ENCODE measurements at regions not wholly inside any gene's neighbourhood (a gene's known extent, or its start where the extent isn't known, plus 50 kb on each side); places are given as distances from the start of the nearest gene placed in this dataset.

DNA sequence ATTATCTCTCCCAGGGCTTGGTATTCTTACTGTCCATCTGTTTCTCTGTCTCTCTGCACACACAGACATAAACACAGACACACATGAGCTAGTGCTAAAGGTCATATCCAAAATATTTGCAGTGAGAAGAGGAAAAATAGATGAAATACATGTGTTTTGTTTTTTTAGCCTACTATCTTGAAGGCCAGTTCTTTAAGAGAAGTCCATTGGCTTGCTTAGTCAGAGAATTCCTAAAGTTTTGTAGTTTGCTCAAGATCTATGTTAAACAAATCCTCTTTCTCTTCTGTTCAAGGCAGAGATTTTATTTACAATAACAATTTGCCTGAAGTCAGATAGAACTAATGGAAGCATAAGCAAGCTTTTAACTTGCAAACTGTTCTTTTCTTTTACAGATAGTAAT, 120.0 kb upstream of the AKIRIN2 start:
- H3K9me3 ChIP-seq (replicated peaks in 1 of 11): no peaks in the 10 kb centered on the region
- H3K27me3 ChIP-seq: no peaks in the 10 kb centered on the region
- H3K9ac ChIP-seq: no peak overlapping the region
- H4K20me1 ChIP-seq: no peaks in the 10 kb centered on the region
- H3K36me3 ChIP-seq: no peaks in the 10 kb centered on the region
- no peak overlapping the region for H3K4me2 ChIP-seq
- no peak overlapping the region for H3K4me3 ChIP-seq
- no peak for TF ChIP-seq Cebpa-rat (IDR thresholded peaks at IDR 0.05)
- peaks cover 0 to 26% (median 0%) of the 10 kb centered on the region in 10 experiments; a peak in 6 of 20 replicates for H3K4me1 ChIP-seq
- H3K27ac ChIP-seq: no peak overlapping the region

DNA sequence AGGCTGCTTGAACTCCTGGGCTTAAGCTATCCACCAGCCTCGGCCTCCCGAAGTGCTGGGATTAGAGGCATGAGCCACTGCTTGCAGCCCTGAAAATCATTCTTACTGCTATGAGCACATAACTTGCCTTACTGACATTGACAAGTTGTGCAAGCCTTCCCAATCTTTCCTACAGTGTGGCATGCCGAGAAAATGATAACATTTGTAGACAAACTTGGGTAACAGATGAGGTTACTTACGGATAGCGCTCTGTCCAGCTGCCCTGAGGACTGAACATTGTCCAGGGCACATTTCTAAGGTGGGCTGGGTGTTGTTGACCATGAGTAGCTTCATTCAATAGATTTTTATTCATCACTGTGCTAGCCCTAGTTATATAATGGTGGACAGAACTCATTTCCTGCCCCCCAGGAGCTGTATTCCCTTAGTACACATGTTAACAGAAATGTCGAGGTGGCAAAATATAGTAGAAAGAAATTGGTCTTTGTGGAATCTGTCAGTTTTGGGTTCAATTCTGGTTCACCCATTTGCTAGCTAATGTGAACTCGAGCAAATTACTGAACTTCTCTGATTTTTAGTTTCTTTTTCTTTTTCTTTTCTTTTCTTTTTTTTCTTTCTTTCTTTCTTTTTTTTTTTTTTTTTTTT, 118.4 kb upstream of the AKIRIN2 start:
- no peak for TF ChIP-seq Cebpa-rat (IDR thresholded peaks at IDR 0.05)
- Histone ChIP-seq H4K20me1 (no peaks in the 10 kb centered on the region), H3K27ac (no peak overlapping the region), H3K4me1 (peaks cover 0 to 12% (median 0%) of the 10 kb centered on the region in 10 experiments; a peak in 6 of 20 replicates), H3K4me2 (no peak overlapping the region), H3K9ac (no peak overlapping the region), H3K9me3 (replicated peaks in 1 of 11) (no peaks in the 10 kb centered on the region), H3K36me3 (no peaks in the 10 kb centered on the region), H3K27me3 (no peaks in the 10 kb centered on the region), H3K4me3 (no peak overlapping the region)

DNA sequence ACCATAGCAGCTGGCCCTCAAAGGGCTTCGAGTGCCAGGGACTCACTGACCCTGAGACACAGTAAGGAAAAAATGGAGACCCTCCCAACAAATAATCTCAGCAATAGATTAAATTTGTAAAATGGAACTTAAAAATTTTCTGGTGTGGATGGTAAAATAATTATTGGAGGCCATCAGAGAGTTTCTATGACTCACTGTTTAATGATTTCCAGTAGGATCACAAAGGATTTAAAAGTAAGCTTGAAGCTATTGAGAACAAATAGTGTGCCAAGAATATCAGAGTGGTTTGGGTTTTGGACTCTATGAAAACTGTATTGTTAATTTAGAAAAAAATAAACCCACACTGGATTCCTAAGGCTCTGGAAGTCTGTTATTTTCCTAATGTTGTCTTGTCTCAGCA, 115.2 kb upstream of the AKIRIN2 start:
- Histone ChIP-seq H3K4me1 (no peaks in the 10 kb centered on the region), H3K4me3 (no peak overlapping the region), H4K20me1 (no peaks in the 10 kb centered on the region), H3K36me3 (no peaks in the 10 kb centered on the region), H3K9me3 (replicated peaks in 1 of 11) (no peaks in the 10 kb centered on the region), H3K27me3 (no peaks in the 10 kb centered on the region), H3K9ac (no peak overlapping the region), H3K27ac (no peak overlapping the region), H3K4me2 (no peak overlapping the region)
- no peak for TF ChIP-seq Cebpa-rat (IDR thresholded peaks at IDR 0.05)

DNA sequence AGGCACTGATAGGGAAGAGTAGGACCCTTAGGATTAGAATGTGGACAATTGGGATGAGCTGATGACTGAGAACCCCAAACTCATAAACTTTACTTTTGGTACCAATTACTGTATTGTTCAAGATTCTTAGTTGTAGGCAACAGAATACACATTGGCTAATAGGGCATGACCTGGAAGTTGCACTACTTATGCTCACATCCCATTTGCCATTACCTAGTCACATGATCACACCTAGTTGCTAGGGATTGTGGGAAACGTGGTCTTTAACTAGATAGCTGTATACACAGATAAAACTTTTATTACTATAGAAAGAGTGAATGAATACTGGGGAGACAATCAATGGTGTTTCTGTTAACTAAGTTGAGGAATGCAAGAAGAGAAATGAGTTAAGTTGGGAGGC, 113.4 kb upstream of the AKIRIN2 start:
- Histone ChIP-seq H3K9ac (no peak overlapping the region), H3K9me3 (replicated peaks in 1 of 11) (no peaks in the 10 kb centered on the region), H3K36me3 (no peaks in the 10 kb centered on the region), H3K4me1 (no peaks in the 10 kb centered on the region), H3K4me3 (no peak overlapping the region), H4K20me1 (no peaks in the 10 kb centered on the region), H3K27me3 (no peaks in the 10 kb centered on the region), H3K27ac (no peak overlapping the region), H3K4me2 (no peak overlapping the region)
- no peak for TF ChIP-seq Cebpa-rat (IDR thresholded peaks at IDR 0.05)

DNA sequence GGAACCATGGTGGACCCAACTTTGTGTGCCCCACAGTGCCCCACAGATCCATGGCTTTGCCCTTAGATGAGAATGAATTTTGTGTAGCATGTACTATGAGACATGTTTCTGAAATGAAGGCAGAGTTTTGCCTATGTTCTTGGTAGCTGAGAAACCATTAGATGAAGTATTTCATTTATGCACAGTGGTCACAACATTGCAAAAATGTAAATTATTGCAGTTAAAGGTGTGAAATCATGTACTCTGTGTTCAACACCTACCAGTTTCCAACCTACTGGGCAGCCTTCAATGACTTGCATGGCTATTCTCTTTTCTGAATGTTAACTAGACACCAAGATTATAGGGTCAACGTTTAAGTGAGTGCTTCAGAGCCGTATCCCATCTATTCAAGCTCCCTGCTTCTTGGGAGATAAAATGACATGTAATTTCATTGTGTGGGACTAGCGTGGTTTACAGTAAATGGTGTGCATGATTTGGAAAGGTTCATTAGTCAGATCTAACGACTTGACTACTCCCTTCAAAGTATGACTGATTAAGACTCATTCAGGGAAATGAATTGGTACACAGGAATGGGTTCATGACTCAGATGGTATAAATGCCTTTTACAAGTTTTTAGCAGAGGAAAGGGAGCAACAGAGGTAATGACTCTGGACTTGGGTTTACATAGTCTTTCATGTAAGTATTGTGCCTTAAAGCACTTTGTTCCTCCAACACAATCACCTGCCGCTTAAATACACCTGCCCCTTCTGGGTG, 106.1 kb upstream of the AKIRIN2 start:
- no peak for TF ChIP-seq Cebpa-rat (IDR thresholded peaks at IDR 0.05)
- no peaks in the 10 kb centered on the region for H3K36me3 ChIP-seq
- H3K4me2 ChIP-seq: no peak overlapping the region
- H3K9ac ChIP-seq: no peak overlapping the region
- no peaks in the 10 kb centered on the region for H4K20me1 ChIP-seq
- H3K4me1 ChIP-seq: no peaks in the 10 kb centered on the region; a peak in 1 of 20 replicates
- no peaks in the 10 kb centered on the region for H3K9me3 ChIP-seq (replicated peaks in 1 of 11)
- no peaks in the 10 kb centered on the region for H3K27me3 ChIP-seq
- H3K27ac ChIP-seq: no peak overlapping the region
- H3K4me3 ChIP-seq: no peak overlapping the region

DNA sequence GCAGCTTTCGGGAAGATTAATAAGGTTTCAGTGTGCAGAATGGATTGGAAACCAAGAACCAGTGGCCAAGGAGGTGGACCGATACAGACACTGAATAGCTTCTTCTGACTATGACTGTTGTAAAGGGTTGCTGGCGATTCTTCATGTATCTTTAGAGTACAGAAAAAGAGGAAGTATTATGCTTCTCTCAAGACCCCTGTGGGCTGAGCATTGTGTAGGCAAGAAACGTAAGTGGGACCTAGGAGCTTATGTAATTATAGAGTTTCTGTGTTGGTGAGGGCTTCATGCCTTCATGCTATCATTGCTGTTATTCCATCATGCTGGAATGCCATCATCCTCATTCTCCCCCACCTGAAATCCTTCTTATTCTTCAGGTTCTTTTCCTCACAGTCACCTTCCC, 105.4 kb upstream of the AKIRIN2 start:
- H3K4me3 ChIP-seq: no peak overlapping the region

DNA sequence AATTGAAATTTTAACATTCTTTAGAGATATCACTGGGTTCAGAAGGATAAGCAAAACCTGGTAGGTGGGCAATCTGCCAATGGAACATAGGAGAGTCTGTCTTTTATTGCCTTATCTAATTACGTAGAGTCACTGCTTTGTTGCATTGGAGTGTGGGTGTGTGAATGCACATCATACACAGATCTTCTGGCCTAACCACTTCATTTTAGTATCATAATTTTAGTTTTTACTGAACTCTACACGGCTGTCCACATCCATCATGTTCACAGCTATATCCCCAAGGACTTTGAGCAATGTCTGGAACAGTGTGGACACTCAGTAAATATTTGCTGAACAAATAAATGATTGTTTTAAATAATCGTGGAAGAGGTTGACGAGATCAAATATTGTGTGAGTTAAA, 104.6 kb upstream of the AKIRIN2 start:
- H3K27me3 ChIP-seq: no peaks in the 10 kb centered on the region
- no peaks in the 10 kb centered on the region for H3K36me3 ChIP-seq
- no peak overlapping the region for H3K4me3 ChIP-seq
- H3K9me3 ChIP-seq (replicated peaks in 1 of 11): no peaks in the 10 kb centered on the region
- H4K20me1 ChIP-seq: no peaks in the 10 kb centered on the region
- TF ChIP-seq Cebpa-rat (IDR thresholded peaks at IDR 0.05): no peak
- no peak overlapping the region for H3K27ac ChIP-seq
- H3K9ac ChIP-seq: no peak overlapping the region
- H3K4me2 ChIP-seq: no peak overlapping the region
- H3K4me1 ChIP-seq: no peaks in the 10 kb centered on the region; a peak in 1 of 20 replicates

More for the DNA sequence above, 105.4 kb upstream of the AKIRIN2 start:
- no peak overlapping the region for H3K27ac ChIP-seq
- no peak overlapping the region for H3K9ac ChIP-seq
- no peaks in the 10 kb centered on the region for H3K36me3 ChIP-seq
- no peaks in the 10 kb centered on the region for H4K20me1 ChIP-seq
- no peaks in the 10 kb centered on the region for H3K9me3 ChIP-seq (replicated peaks in 1 of 11)
- no peaks in the 10 kb centered on the region; a peak in 1 of 20 replicates for H3K4me1 ChIP-seq
- no peaks in the 10 kb centered on the region for H3K27me3 ChIP-seq
- H3K4me2 ChIP-seq: no peak overlapping the region
- TF ChIP-seq Cebpa-rat (IDR thresholded peaks at IDR 0.05): no peak

DNA sequence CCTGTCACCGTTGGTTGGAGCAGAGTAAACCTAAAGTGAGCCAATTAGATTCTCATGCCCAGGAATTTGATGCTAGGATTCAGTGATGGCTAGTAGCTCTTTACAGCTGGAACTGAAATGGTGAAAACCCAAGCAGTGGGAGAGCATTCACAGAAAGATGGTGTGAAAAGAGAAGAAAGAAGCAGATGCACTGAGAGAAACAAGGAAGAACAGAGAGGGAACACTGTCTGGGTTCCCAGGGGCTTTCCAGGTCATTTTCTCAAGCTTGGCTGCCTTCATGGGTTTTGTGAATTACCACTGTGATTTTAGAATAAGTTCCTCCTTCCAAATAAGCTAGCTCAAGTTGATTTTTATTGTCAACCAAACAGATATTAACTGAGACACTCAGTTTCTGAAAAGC, 104.1 kb upstream of the AKIRIN2 start:
- H3K9ac ChIP-seq: no peak overlapping the region
- H3K4me1 ChIP-seq: no peaks in the 10 kb centered on the region; a peak in 1 of 20 replicates
- H3K27me3 ChIP-seq: no peaks in the 10 kb centered on the region
- no peaks in the 10 kb centered on the region for H3K36me3 ChIP-seq
- H3K27ac ChIP-seq: no peak overlapping the region
- no peak overlapping the region for H3K4me3 ChIP-seq
- no peak overlapping the region; a peak in 1 of 22 replicates for H3K4me2 ChIP-seq
- H4K20me1 ChIP-seq: no peaks in the 10 kb centered on the region
- no peaks in the 10 kb centered on the region for H3K9me3 ChIP-seq (replicated peaks in 1 of 11)
- TF ChIP-seq Cebpa-rat (IDR thresholded peaks at IDR 0.05): no peak

DNA sequence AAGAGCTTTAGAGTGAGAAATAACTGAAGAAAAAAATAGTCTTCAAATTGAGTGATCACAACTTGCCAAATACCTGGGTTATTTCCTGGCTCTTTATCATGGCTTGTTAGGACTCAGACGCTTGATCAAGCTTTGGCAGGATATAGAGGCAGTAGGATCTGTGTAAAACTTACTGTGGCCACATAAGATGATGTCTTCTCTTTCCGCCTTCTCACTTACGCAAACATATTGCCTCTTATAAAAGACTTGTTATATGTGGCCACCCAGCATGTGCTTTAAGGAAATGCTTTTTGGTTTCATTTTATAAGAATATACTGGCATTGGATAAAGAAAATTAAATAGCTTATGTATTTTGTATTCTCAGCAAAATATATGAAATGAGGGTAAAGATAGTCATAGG, 101.8 kb upstream of the AKIRIN2 start:
- no peak overlapping the region for H3K4me2 ChIP-seq
- H3K4me3 ChIP-seq: no peak overlapping the region
- no peaks in the 10 kb centered on the region for H3K9me3 ChIP-seq (replicated peaks in 1 of 11)
- H4K20me1 ChIP-seq: no peaks in the 10 kb centered on the region
- H3K27me3 ChIP-seq: no peaks in the 10 kb centered on the region
- no peak overlapping the region for H3K9ac ChIP-seq
- no peaks in the 10 kb centered on the region; a peak in 1 of 20 replicates for H3K4me1 ChIP-seq
- H3K36me3 ChIP-seq: no peaks in the 10 kb centered on the region
- H3K27ac ChIP-seq: no peak overlapping the region
- TF ChIP-seq Cebpa-rat (IDR thresholded peaks at IDR 0.05): no peak

DNA sequence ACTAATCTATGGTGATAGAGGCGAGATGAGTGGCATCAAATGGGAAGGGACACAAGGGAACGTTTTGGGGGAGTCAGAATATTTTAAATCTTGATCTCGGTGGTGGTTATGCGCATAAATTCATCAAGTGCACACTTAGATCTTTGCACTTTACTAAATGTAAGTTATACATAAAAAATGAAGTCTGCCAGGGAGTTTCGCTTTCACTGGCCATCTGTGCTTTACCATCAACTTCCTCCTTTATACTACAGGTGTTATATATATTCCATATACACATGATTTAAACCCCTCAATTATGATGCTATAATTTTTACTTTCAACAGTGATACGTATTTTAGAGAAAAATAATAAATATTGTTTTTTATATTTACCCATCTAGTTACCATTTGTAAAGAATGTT, 97.6 kb upstream of the AKIRIN2 start:
- Histone ChIP-seq H3K4me3 (no peak overlapping the region), H3K4me1 (peaks cover 5 to 29% (median 16%) of the 10 kb centered on the region in 10 experiments; a peak in 17 of 20 replicates), H3K36me3 (no peaks in the 10 kb centered on the region), H3K4me2 (no peak overlapping the region), H3K27ac (no peak overlapping the region), H3K9ac (no peak overlapping the region), H3K27me3 (no peaks in the 10 kb centered on the region), H4K20me1 (no peaks in the 10 kb centered on the region), H3K9me3 (replicated peaks in 1 of 11) (no peaks in the 10 kb centered on the region)
- no peak for TF ChIP-seq Cebpa-rat (IDR thresholded peaks at IDR 0.05)
